Mesendoderm (in vitro differentiated cells): ENCODE measurements at regions not wholly inside any gene's neighbourhood (a gene's known extent, or its start where the extent isn't known, plus 50 kb on each side); places are given as distances from the start of the nearest gene placed in this dataset.

ENCODE experiments used
- DNase-seq: peaks from one replicate; pipeline ENCODE4 v3.0.0; 2013
- H2AK5ac ChIP-seq: 2 replicates; pipeline ENCODE4 v1.6.1; 2013; ENCODE audit warnings: low read length, inconsistent platforms
- H2BK120ac ChIP-seq: 2 replicates; pipeline ENCODE4 v1.6.1; 2013; ENCODE audit warnings: low read depth, mild to moderate bottlenecking, low read length, moderate library complexity, mixed read lengths
- H2BK15ac ChIP-seq: replicated peaks from 2 replicates; pipeline ENCODE4 v1.6.1; 2013; ENCODE audit warnings: low read depth, mild to moderate bottlenecking, moderate library complexity
- H2BK5ac ChIP-seq: 2 replicates; pipeline ENCODE4 v1.6.1; 2013; ENCODE audit warnings: low read length, inconsistent platforms
- H3K18ac ChIP-seq: 2 replicates; pipeline ENCODE4 v1.6.1; 2013; ENCODE audit warnings: mild to moderate bottlenecking, low read length, mixed read lengths
- H3K23ac ChIP-seq: one replicate; pipeline ENCODE4 v1.6.1; 2013; ENCODE audit warnings: low read length
- H3K27ac ChIP-seq: 2 replicates; pipeline ENCODE4 v1.5.1; 2013; ENCODE audit warnings: low read depth, mild to moderate bottlenecking, inconsistent platforms, low read length, moderate library complexity
- H3K27me3 ChIP-seq: 2 replicates; pipeline ENCODE4 v1.6.1; 2013; ENCODE audit warnings: low read length, control low read depth, mild to moderate bottlenecking, inconsistent platforms; ENCODE audit not compliant: insufficient read depth, poor library complexity
- H3K36me3 ChIP-seq: 2 replicates; pipeline ENCODE4 v1.6.1; 2013; ENCODE audit warnings: low read length, inconsistent platforms; ENCODE audit not compliant: control insufficient read depth, insufficient read depth
- H3K4ac ChIP-seq: one replicate; pipeline ENCODE4 v1.6.1; 2013; ENCODE audit warnings: low read depth, mild to moderate bottlenecking, low read length, moderate library complexity
- H3K4me1 ChIP-seq: 2 replicates; pipeline ENCODE4 v1.6.1; 2013; ENCODE audit warnings: low read depth, low read length, inconsistent platforms; ENCODE audit not compliant: control insufficient read depth
- H3K4me2 ChIP-seq: 2 replicates; pipeline ENCODE4 v1.6.1; 2013; ENCODE audit warnings: low read length
- H3K4me3 ChIP-seq: 2 replicates; pipeline ENCODE4 v1.5.1; 2013; ENCODE audit warnings: mild to moderate bottlenecking, low read length
- H3K56ac ChIP-seq: one replicate; pipeline ENCODE4 v1.6.1; 2013; ENCODE audit warnings: low read length
- H3K79me1 ChIP-seq: 2 replicates; pipeline ENCODE4 v1.6.1; 2013; ENCODE audit warnings: low read length, inconsistent platforms
- H3K79me2 ChIP-seq: 2 replicates; pipeline ENCODE4 v1.6.1; 2013; ENCODE audit warnings: mild to moderate bottlenecking, low read length; ENCODE audit not compliant: control insufficient read depth, insufficient read depth
- H3K9ac ChIP-seq: 2 replicates; pipeline ENCODE4 v1.6.1; 2013; ENCODE audit warnings: low read length, inconsistent platforms
- H4K5ac ChIP-seq: one replicate; pipeline ENCODE4 v1.6.1; 2013; ENCODE audit warnings: low read length
- H4K8ac ChIP-seq: one replicate; pipeline ENCODE4 v1.6.1; 2013; ENCODE audit warnings: low read depth, mild to moderate bottlenecking, control low read depth, low read length, moderate library complexity
- WGBS: extraction: QIAGEN DNeasy Blood & Tissue Kit; methylation state at CpG from one replicate; pipeline ENCODE4 v1.1.7; 2013; ENCODE audit warnings: low lambda C conversion rate, missing lambda C conversion rate; ENCODE audit not compliant: insufficient coverage; ENCODE audit errors: extremely low coverage; 5-methylcytosine and 5-hydroxymethylcytosine counted together

DNA sequence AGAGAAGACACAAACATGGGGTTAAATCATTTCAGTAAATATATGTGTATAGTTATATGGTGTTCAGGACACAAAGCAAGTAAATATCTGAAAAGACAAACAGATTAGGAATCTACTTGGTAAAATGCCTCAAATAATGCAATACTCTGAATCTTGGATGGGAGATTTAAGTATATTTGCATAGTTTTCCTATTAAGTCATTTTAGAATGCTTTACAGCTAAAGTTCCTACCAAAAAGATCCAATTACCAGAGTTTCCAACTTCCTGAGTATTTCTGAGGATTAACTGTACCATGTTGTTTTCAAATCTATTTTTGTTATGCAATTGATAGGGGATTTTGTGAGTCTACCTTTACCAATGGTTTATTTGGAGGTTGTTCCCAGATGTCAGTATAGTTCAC, 424.4 kb upstream of the CCDC179 start:
- H3K79me1 ChIP-seq, result no peaks in the 10 kb centered on the region
- no peak overlapping the region for H2BK120ac ChIP-seq
- H3K23ac ChIP-seq, result no peak overlapping the region
- no peaks in the 10 kb centered on the region for H3K4me1 ChIP-seq
- no peaks in the 10 kb centered on the region for H3K36me3 ChIP-seq
- no peak overlapping the region for H4K8ac ChIP-seq
- H3K27me3 ChIP-seq, result no peaks in the 10 kb centered on the region
- H2AK5ac ChIP-seq, result no peak overlapping the region
- H3K9ac ChIP-seq, result no peak overlapping the region
- H3K79me2 ChIP-seq, result no peaks in the 10 kb centered on the region
- H3K4me3 ChIP-seq, result no peak overlapping the region
- no peak overlapping the region for H4K5ac ChIP-seq
- H3K4ac ChIP-seq, result no peak overlapping the region
- H3K27ac ChIP-seq, result no peak overlapping the region
- no peak overlapping the region for H3K4me2 ChIP-seq
- no peak overlapping the region for H2BK15ac ChIP-seq
- H3K18ac ChIP-seq, result no peak overlapping the region
- no peak overlapping the region for H3K56ac ChIP-seq
- H2BK5ac ChIP-seq, result no peak overlapping the region
- no peak for DNase-seq

DNA sequence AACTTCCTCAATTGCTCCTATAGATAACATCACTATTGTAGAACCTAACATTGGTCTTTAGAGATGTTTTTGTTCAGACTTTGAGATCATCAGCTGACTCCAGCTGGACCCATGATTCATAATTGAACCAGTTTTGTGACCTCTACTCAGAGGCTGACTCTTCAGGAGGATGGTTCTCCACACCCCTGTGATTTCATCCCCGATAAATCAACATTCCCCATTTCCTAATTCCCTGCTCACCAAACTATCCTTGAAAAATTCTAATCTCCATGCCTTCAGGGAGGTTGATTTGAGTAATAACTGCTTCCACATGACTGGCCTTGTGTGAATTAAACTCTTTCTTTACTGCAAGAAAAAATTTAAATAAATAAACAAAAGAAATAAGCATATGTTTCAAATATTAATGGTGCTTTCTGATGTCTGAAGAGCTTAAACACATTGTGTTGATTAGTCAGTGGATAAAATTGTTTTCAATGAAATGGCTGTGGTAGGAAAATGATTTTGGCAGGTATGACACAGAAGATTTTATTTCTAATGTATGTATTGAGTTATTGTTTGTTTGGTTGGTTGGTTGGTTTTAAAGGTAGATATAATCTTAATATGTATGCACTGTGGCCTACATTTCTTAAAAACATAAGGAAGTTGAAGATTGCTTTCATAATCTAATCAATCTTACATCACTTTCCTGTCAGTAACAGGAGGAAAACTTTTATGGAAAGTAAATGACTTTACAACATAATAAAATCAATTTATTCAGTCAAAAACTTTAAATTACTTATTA, 427.9 kb upstream of the CCDC179 start:
- Histone ChIP-seq H3K79me1 (no peaks in the 10 kb centered on the region), H3K4me3 (no peak overlapping the region), H2BK120ac (no peak overlapping the region), H3K36me3 (no peaks in the 10 kb centered on the region), H3K79me2 (no peaks in the 10 kb centered on the region), H3K27ac (no peak overlapping the region), H3K18ac (no peak overlapping the region), H3K9ac (no peak overlapping the region), H3K27me3 (no peaks in the 10 kb centered on the region), H4K5ac (no peak overlapping the region), H4K8ac (no peak overlapping the region), H2AK5ac (no peak overlapping the region), H3K4me1 (no peaks in the 10 kb centered on the region), H3K4me2 (no peak overlapping the region), H3K56ac (no peak overlapping the region), H2BK5ac (no peak overlapping the region), H3K23ac (no peak overlapping the region), H2BK15ac (no peak overlapping the region), H3K4ac (no peak overlapping the region)
- DNase-seq, result no peak
- no CpG with 5 or more reads among the region's 1 CpG for WGBS

DNA sequence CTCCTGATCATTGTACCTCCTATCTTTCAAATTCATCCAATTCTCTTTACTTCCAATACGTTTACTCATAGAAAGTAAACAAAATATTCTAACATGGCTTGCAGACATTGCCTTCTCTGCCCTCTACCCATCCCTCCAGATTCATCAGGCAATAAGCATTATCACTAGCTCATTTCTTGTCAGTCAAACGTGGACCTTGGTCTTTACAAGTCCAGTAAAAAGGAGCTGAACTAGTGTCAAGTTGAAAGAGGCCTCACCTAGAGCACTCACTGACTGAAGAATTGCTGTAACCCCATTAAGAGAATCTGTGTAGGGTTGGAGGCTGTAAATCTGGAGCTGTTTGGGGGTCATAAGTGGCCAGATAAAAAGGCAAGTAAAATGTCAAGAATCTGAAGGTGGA, 435.0 kb upstream of the CCDC179 start:
- no peak overlapping the region for H2BK5ac ChIP-seq
- no peaks in the 10 kb centered on the region for H3K36me3 ChIP-seq
- H4K5ac ChIP-seq, result no peak overlapping the region
- no peak overlapping the region for H3K27ac ChIP-seq
- H3K4me2 ChIP-seq, result no peak overlapping the region
- H3K4me1 ChIP-seq, result no peaks in the 10 kb centered on the region
- no peaks in the 10 kb centered on the region for H3K79me2 ChIP-seq
- no peak overlapping the region for H4K8ac ChIP-seq
- H2AK5ac ChIP-seq, result no peak overlapping the region
- H3K4me3 ChIP-seq, result no peak overlapping the region
- no peak overlapping the region for H2BK15ac ChIP-seq
- no peaks in the 10 kb centered on the region for H3K79me1 ChIP-seq
- H3K9ac ChIP-seq, result no peak overlapping the region
- H3K4ac ChIP-seq, result no peak overlapping the region
- no peak overlapping the region for H2BK120ac ChIP-seq
- no peaks in the 10 kb centered on the region for H3K27me3 ChIP-seq
- no peak overlapping the region for H3K18ac ChIP-seq
- H3K56ac ChIP-seq, result no peak overlapping the region
- DNase-seq, result no peak
- 100% methylated on average over 1 of the region's 2 CpGs for WGBS
- no peak overlapping the region for H3K23ac ChIP-seq

DNA sequence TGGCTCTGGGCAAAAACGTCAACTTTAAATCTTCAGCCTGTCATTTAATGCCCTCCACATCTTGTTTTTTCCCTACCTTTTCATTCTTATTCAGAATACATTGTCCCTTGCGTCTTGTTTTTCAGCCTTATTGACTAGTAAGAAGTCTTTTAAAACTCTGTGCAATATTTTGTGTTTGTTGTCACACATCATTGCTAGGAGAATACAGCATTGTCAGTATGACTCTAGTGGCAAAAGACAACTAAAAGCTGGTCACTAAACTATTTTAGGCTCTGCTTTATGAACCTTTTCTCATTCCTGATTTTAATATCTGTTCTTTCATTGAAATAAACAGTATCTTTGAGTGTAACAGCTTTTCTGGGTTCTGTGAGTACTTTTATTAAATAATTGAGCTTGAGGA, 447.8 kb upstream of the CCDC179 start:
- no peak overlapping the region for H3K18ac ChIP-seq
- H3K79me1 ChIP-seq, result no peaks in the 10 kb centered on the region
- no peak overlapping the region for H3K23ac ChIP-seq
- no peaks in the 10 kb centered on the region for H3K36me3 ChIP-seq
- no peak overlapping the region for H3K27ac ChIP-seq
- no peaks in the 10 kb centered on the region for H3K27me3 ChIP-seq
- no peak overlapping the region for H3K4me3 ChIP-seq
- WGBS, result no CpG with 5 or more reads among the region's 2 CpGs
- no peak overlapping the region for H3K4ac ChIP-seq
- no peak for DNase-seq
- no peak overlapping the region for H4K8ac ChIP-seq
- no peaks in the 10 kb centered on the region for H3K4me1 ChIP-seq
- H2BK5ac ChIP-seq, result no peak overlapping the region
- H2AK5ac ChIP-seq, result no peak overlapping the region
- no peaks in the 10 kb centered on the region for H3K79me2 ChIP-seq
- H2BK15ac ChIP-seq, result no peak overlapping the region
- H3K4me2 ChIP-seq, result no peak overlapping the region
- H3K9ac ChIP-seq, result no peak overlapping the region
- H2BK120ac ChIP-seq, result no peak overlapping the region
- no peak overlapping the region for H4K5ac ChIP-seq
- H3K56ac ChIP-seq, result no peak overlapping the region

DNA sequence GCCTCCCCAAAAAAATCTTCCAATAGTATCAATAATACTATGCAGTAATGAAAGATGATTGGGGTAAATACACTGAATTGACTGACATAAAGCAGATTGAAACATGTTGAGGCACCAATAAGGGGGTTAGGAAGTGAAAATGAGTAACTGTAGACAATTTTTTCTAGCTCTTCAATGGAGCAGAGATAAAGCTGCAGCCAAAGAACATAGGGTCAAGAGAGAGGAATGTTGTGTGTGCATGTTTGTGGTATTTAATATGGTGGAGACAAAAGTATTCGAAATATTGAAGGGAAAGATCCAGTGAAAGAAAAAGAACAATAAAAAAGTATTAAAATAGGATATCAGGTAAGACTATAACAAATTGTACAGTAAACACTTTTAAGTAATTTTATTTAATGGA, 450.0 kb upstream of the CCDC179 start:
- Histone ChIP-seq H4K8ac (no peak overlapping the region), H3K56ac (no peak overlapping the region), H3K27ac (no peak overlapping the region), H3K4me3 (no peak overlapping the region), H3K36me3 (no peaks in the 10 kb centered on the region), H2BK5ac (no peak overlapping the region), H2BK120ac (no peak overlapping the region), H2BK15ac (no peak overlapping the region), H2AK5ac (no peak overlapping the region), H3K79me2 (no peaks in the 10 kb centered on the region), H3K4me2 (no peak overlapping the region), H3K27me3 (no peaks in the 10 kb centered on the region), H3K4me1 (no peaks in the 10 kb centered on the region), H3K23ac (no peak overlapping the region), H3K79me1 (no peaks in the 10 kb centered on the region), H4K5ac (no peak overlapping the region), H3K9ac (no peak overlapping the region), H3K4ac (no peak overlapping the region), H3K18ac (no peak overlapping the region)
- WGBS, result 100% methylated on average over 1 of the region's 1 CpG
- DNase-seq, result no peak
